ENCODE measurements at regions not wholly inside any gene's neighbourhood (a gene's known extent, or its start where the extent isn't known, plus 50 kb on each side); places are given as distances from the start of the nearest gene placed in this dataset.

DNA sequence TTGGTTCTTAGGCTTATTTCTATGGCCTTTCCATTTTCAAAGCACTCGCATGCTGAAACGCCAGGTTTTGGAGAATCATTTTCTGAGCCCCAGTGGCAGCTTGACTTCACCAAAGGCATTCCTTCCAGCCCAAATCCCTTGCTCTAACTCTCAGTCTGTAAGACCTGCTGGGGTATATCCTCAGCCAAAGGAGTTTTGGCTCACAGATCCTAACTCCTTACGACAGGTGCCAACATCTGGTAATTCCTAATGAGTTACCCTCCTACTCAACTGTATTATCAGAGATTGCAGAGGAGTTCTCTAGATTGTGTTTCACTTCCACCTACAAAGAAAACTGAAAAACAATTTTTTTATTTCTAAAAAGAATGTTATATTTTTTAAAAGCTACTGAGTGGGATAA lies 79.0 kb upstream of the RAB27B start:
- no peak overlapping the region for H3K27ac ChIP-seq (ENCODE audit: low read depth, low read length)
- DNase-seq (ENCODE audit: low read depth in 1 of 2, low spot score in 2 of 2), result no peak
- H3K14ac ChIP-seq (ENCODE audit: insufficient read length), result no peak overlapping the region
- no peak overlapping the region for H3K23ac ChIP-seq (ENCODE audit: insufficient read length)
- no peaks in the 10 kb centered on the region for H3K23me2 ChIP-seq (ENCODE audit: low read depth, low read length)
- ChIA-PET POLR2A (ENCODE audit: partially characterized antibody) (no interaction called here), CTCF (ENCODE audit: partially characterized antibody) (no interaction called here)
- FAIRE-seq, result no peak
- H4K8ac ChIP-seq (ENCODE audit: extremely low read depth, insufficient read depth, low read length), result no peak overlapping the region
- no peaks in the 10 kb centered on the region for H3K9me3 ChIP-seq (ENCODE audit: insufficient read depth in 2 of 2, low read depth in 1 of 2, low read length in 1 of 2)
- no peaks in the 10 kb centered on the region for H3K4me1 ChIP-seq (replicated peaks in 1 of 4; ENCODE audit: control insufficient read depth in 3 of 4, insufficient read depth in 4 of 4, low read length in 3 of 4)
- H2BK20ac ChIP-seq (ENCODE audit: low read length), result no peak overlapping the region
- TF ChIP-seq SUZ12 (IDR thresholded peaks at IDR 0.05; ENCODE audit: low read length) (no peak), YY1 (IDR thresholded peaks at IDR 0.05; ENCODE audit: low read depth, low read length) (no peak), SP4 (IDR thresholded peaks at IDR 0.05; ENCODE audit: low read length) (no peak), CHD1 (IDR thresholded peaks at IDR 0.05; ENCODE audit: low read depth, low read length) (no peak), SP2 (IDR thresholded peaks at IDR 0.05; ENCODE audit: low read length) (no peak), NRF1 (IDR thresholded peaks at IDR 0.05; ENCODE audit: low read depth, low read length) (no peak), MAFK (IDR thresholded peaks at IDR 0.05; ENCODE audit: low read depth, low read length) (no peak), JUN (IDR thresholded peaks at IDR 0.05; ENCODE audit: low read depth, low read length) (no peak), ZNF274 (IDR thresholded peaks at IDR 0.05; ENCODE audit: borderline replicate concordance, extremely low read depth, low read length) (no peak), KDM1A (IDR thresholded peaks at IDR 0.05; ENCODE audit: borderline replicate concordance, low read length) (no peak), TBP (IDR thresholded peaks at IDR 0.05; ENCODE audit: low read depth, low read length) (no peak), EZH2 (IDR thresholded peaks at IDR 0.05; ENCODE audit: low read depth, low read length, severe bottlenecking) (no peak), RFX5 (IDR thresholded peaks at IDR 0.05; ENCODE audit: borderline replicate concordance, low read depth, low read length) (no peak), RBBP5 (IDR thresholded peaks at IDR 0.05; ENCODE audit: borderline replicate concordance, low read depth, low read length) (no peak)
- no peak overlapping the region for H3K4me3 ChIP-seq (ENCODE audit: extremely low read depth in 1 of 4, insufficient read depth in 2 of 4, low read depth in 3 of 4, low read length in 4 of 4)
- H2BK120ac ChIP-seq (replicated peaks; ENCODE audit: low read depth, low read length), result no peak overlapping the region
- no peak overlapping the region for H4K5ac ChIP-seq (ENCODE audit: insufficient read length, low read depth, low read length)
- no peak overlapping the region for H3K4me2 ChIP-seq (ENCODE audit: insufficient read depth in 1 of 2, low read depth in 2 of 2, low read length in 2 of 2)
- H3K36me3 ChIP-seq (ENCODE audit: control insufficient read depth in 2 of 4, insufficient read depth in 4 of 4, low read length in 3 of 4), result no peaks in the 10 kb centered on the region
- no peaks in the 10 kb centered on the region for H3K79me1 ChIP-seq (ENCODE audit: low read depth, low read length)
- H4K91ac ChIP-seq (replicated peaks; ENCODE audit: insufficient read length, low read length), result no peak overlapping the region
- no peak overlapping the region for H2AK5ac ChIP-seq (ENCODE audit: low read depth, low read length)
- no peak overlapping the region for H3K4ac ChIP-seq (replicated peaks; ENCODE audit: insufficient read length, low read depth, low read length)
- H3K27me3 ChIP-seq (replicated peaks in 1 of 4; ENCODE audit: control insufficient read depth in 3 of 4, extremely low read depth in 1 of 4, insufficient read depth in 3 of 4, low read length in 3 of 4), result no peaks in the 10 kb centered on the region; a peak in 1 of 7 replicates
- no peaks in the 10 kb centered on the region for H3K79me2 ChIP-seq (ENCODE audit: control insufficient read depth in 1 of 2, insufficient read depth in 2 of 2, low read length in 2 of 2)
- no peak overlapping the region for H3K18ac ChIP-seq (ENCODE audit: extremely low read depth, low read length)
- 97% methylated on average over 3 of the region's 3 CpGs; no CpG with 5 or more reads in 1 of the 2 experiments for WGBS, 2 experiments (ENCODE audit: extremely low coverage in 1 of 2, insufficient coverage in 1 of 2, insufficient read length in 1 of 2, insufficient replicate concordance in 2 of 2, low coverage in 1 of 2, low lambda C conversion rate in 2 of 2, missing lambda C conversion rate in 1 of 2)
- no peak overlapping the region for H2BK12ac ChIP-seq (ENCODE audit: low read depth, low read length)
- no peak overlapping the region for H3K9ac ChIP-seq (replicated peaks in 1 of 4; ENCODE audit: extremely low read depth in 1 of 4, low read depth in 3 of 4, low read length in 3 of 4)
- H2BK5ac ChIP-seq (ENCODE audit: low read depth, low read length), result no peak overlapping the region
- no peaks in the 10 kb centered on the region for H4K20me1 ChIP-seq (replicated peaks in 1 of 2; ENCODE audit: control insufficient read depth in 1 of 2, insufficient read depth in 2 of 2, low read length in 2 of 2)
- H3K56ac ChIP-seq (replicated peaks; ENCODE audit: insufficient read length, low read depth, low read length), result no peak overlapping the region
- no peak overlapping the region for H2BK15ac ChIP-seq (ENCODE audit: low read length)
- H2AFZ ChIP-seq (ENCODE audit: low read length), result no peak overlapping the region

Measured in H1 (cell line).